Skin of body (tissue), 1 donor: ENCODE measurements at regions not wholly inside any gene's neighbourhood (a gene's known extent, or its start where the extent isn't known, plus 50 kb on each side); places are given as distances from the start of the nearest gene placed in this dataset.
"Not testable (repeated sequence)": the region's sequence is repeated elsewhere in the genome, so short reads cannot be mapped to it uniquely, and the experiment has no call there.

Source experiments
- DNase-seq: peaks from one replicate; lab custom pipeline; 2025; lab: John Stamatoyannopoulos, UW

GRCh38 chr13:110045202-110045601 is 258.8 kb upstream of the IRS2 start:
- no peak for DNase-seq

GRCh38 chr13:110044551-110045111 is 258.2 kb upstream of the IRS2 start:
- peak; percentile 66 for DNase-seq

GRCh38 chr13:110042253-110042950 is 256.0 kb upstream of the IRS2 start:
- DNase-seq, result no peak

GRCh38 chr13:110041638-110042037 is 255.3 kb upstream of the IRS2 start:
- DNase-seq, result not testable (repeated sequence)

GRCh38 chr13:110037925-110038573 is 251.7 kb upstream of the IRS2 start:
- no peak for DNase-seq

- DNase-seq, result no peak
These were observed 249.7 kb upstream of the IRS2 start for GRCh38 chr13:110036060-110036459.

GRCh38 chr13:110034031-110034549 is 247.7 kb upstream of the IRS2 start:
- no peak for DNase-seq

GRCh38 chr13:110032969-110033368 is 246.6 kb upstream of the IRS2 start:
- DNase-seq, result no peak

- DNase-seq, result no peak
These were observed 244.1 kb upstream of the IRS2 start for GRCh38 chr13:110030394-110030928.

GRCh38 chr13:110028838-110029621 is 242.6 kb upstream of the IRS2 start:
- DNase-seq, result no peak

- DNase-seq, result no peak
These were observed 241.9 kb upstream of the IRS2 start for GRCh38 chr13:110028311-110028710.

GRCh38 chr13:110027470-110028240 is 241.3 kb upstream of the IRS2 start:
- DNase-seq, result no peak

GRCh38 chr13:110024645-110024980 is 238.2 kb upstream of the IRS2 start:
- DNase-seq, result no peak

GRCh38 chr13:110023729-110024644 is 237.6 kb upstream of the IRS2 start:
- DNase-seq, result no peak

GRCh38 chr13:110018009-110018408 is 231.6 kb upstream of the IRS2 start:
- DNase-seq, result no peak

GRCh38 chr13:110017379-110017778 is 231.0 kb upstream of the IRS2 start:
- DNase-seq, result no peak

- DNase-seq, result no peak
These were observed 228.9 kb upstream of the IRS2 start for GRCh38 chr13:110015253-110015652.

GRCh38 chr13:110014719-110015118 is 228.3 kb upstream of the IRS2 start:
- DNase-seq, result no peak

- no peak for DNase-seq
These were observed 225.8 kb upstream of the IRS2 start for GRCh38 chr13:110012102-110012739.
